Esophagus squamous epithelium (tissue), 4 donors: ENCODE measurements at regions not wholly inside any gene's neighbourhood (a gene's known extent, or its start where the extent isn't known, plus 50 kb on each side); places are given as distances from the start of the nearest gene placed in this dataset.

ENCODE experiments used
- CTCF ChIP-seq, 6 experiments: fragments of 450-650 bp in 4 of 6; fragments of 200-600 bp in 2 of 6; sonication (generic) in 2 of 6; IDR thresholded peaks; one replicate each; pipeline ENCODE4 v1.5.1; 2016 to 2019; ENCODE audit warnings: antibody characterized with exemption in 6 of 6, mild to moderate bottlenecking in 4 of 6, moderate library complexity in 4 of 6
- POLR2A ChIP-seq, 4 donors: fragments of 450-650 bp; IDR thresholded peaks; one replicate each; pipeline ENCODE4 v1.6.1; 2017; ENCODE audit warnings: antibody characterized with exemption in 4 of 4, mild to moderate bottlenecking in 4 of 4, moderate library complexity in 3 of 4

GRCh38 chr4:91916219-91916618, 387.5 kb upstream of the GRID2 start:
- no peak for TF ChIP-seq CTCF (IDR thresholded peaks at IDR 0.05)
- no peak for TF ChIP-seq POLR2A (IDR thresholded peaks at IDR 0.05)
